ENCODE measurements at regions not wholly inside any gene's neighbourhood (a gene's known extent, or its start where the extent isn't known, plus 50 kb on each side); places are given as distances from the start of the nearest gene placed in this dataset.

DNA sequence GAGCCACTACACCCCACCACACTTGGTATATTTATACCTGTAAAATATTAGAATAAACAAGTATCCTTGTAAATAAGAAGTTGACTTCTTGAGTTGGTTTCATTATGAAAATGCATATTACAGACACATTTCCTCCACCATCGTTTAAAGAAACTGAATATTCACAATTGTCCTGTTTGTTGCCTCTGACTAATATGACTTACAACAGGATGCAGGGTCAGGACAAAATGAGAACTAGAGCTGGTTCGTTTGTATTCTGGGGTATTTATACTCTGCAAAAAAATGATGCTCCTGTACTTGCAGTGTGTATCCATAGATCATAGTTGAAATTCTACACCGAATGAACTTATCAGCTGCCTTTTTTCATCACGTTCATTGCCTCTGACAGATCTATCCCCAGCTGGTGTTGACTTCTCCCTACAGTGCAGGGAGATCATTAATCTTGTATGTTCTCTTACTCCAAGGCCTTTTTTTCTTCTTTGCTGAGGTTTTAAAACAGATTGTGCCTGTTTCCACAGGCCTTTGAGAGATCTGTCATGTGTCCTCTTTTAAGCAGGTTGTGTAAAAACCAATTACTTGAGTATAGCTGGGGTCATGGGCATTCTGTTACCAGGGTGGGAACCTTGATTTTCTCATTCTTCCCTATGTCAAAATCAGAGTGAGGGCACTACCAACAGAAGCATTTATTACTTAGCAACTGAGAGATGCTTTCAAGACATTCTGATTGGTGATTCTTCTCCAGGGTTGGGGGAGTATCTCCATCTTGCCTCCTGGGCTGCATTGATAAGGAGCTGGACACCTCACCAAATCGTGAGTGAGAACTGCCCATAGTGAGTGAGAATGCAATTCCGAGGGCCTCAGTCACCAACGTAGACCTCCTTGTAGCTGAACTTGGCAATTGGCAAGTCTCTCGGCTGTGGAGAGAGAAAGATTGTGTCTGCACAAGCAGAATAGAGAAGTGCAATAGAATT, 78.8 kb upstream of the CD83 start:
- TF ChIP-seq POLR2AphosphoS5 (IDR thresholded peaks at IDR 0.05) (no peak), EP300 (IDR thresholded peaks at IDR 0.05) (no peak), POLR2A (IDR thresholded peaks at IDR 0.05) (no peak)
- TF ChIP-seq, protein P1, sequence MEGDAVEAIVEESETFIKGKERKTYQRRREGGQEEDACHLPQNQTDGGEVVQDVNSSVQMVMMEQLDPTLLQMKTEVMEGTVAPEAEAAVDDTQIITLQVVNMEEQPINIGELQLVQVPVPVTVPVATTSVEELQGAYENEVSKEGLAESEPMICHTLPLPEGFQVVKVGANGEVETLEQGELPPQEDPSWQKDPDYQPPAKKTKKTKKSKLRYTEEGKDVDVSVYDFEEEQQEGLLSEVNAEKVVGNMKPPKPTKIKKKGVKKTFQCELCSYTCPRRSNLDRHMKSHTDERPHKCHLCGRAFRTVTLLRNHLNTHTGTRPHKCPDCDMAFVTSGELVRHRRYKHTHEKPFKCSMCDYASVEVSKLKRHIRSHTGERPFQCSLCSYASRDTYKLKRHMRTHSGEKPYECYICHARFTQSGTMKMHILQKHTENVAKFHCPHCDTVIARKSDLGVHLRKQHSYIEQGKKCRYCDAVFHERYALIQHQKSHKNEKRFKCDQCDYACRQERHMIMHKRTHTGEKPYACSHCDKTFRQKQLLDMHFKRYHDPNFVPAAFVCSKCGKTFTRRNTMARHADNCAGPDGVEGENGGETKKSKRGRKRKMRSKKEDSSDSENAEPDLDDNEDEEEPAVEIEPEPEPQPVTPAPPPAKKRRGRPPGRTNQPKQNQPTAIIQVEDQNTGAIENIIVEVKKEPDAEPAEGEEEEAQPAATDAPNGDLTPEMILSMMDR (IDR thresholded peaks at IDR 0.05), result no peak

Data from stomach (tissue), 4 donors.